Naive B cell (primary cell): ENCODE measurements at regions not wholly inside any gene's neighbourhood (a gene's known extent, or its start where the extent isn't known, plus 50 kb on each side); places are given as distances from the start of the nearest gene placed in this dataset.

Experiments
- ATAC-seq, 2 donors: fragments of 150-1000 bp; cut with Tn5 transposase; 2 replicates each; pipeline ENCODE4 v1.10.0; 2021; ENCODE audit warnings: low read depth in 2 of 2, mild to moderate bottlenecking in 2 of 2, moderate library complexity in 2 of 2
- DNase-seq: peaks from one replicate; pipeline ENCODE4 v3.0.0; 2022
- H3K27ac Mint-ChIP-seq, 6 donors: one replicate each; pipeline ENCODE4 v1.8.0; 2020 to 2022; ENCODE audit warnings: mild to moderate bottlenecking in 6 of 6, mixed read lengths in 6 of 6, moderate library complexity in 5 of 6, inconsistent platforms in 2 of 6
- H3K27me3 Mint-ChIP-seq, 3 donors: one replicate each; pipeline ENCODE4 v1.8.0; 2021 to 2022; ENCODE audit warnings: mixed read lengths in 3 of 3, mild to moderate bottlenecking in 1 of 3
- H3K36me3 Mint-ChIP-seq, 2 donors: one replicate each; pipeline ENCODE4 v1.8.0; 2020 to 2022; ENCODE audit warnings: mixed read lengths in 2 of 2, inconsistent platforms in 1 of 2, mild to moderate bottlenecking in 1 of 2
- H3K4me1 Mint-ChIP-seq, 3 donors: one replicate each; pipeline ENCODE4 v1.8.0; 2020 to 2022; ENCODE audit warnings: mixed read lengths in 3 of 3, inconsistent platforms in 1 of 3, mild to moderate bottlenecking in 1 of 3, moderate library complexity in 1 of 3
- H3K4me3 Mint-ChIP-seq, 8 donors: one replicate each; pipeline ENCODE4 v1.8.0; 2020 to 2022; ENCODE audit warnings: mild to moderate bottlenecking in 8 of 8, mixed read lengths in 8 of 8, moderate library complexity in 8 of 8, inconsistent platforms in 2 of 8
- H3K9me3 Mint-ChIP-seq, 7 donors: one replicate each; pipeline ENCODE4 v1.8.0; 2020 to 2022; ENCODE audit warnings: mixed read lengths in 7 of 7, mild to moderate bottlenecking in 5 of 7, inconsistent platforms in 2 of 7, moderate library complexity in 1 of 7

DNA sequence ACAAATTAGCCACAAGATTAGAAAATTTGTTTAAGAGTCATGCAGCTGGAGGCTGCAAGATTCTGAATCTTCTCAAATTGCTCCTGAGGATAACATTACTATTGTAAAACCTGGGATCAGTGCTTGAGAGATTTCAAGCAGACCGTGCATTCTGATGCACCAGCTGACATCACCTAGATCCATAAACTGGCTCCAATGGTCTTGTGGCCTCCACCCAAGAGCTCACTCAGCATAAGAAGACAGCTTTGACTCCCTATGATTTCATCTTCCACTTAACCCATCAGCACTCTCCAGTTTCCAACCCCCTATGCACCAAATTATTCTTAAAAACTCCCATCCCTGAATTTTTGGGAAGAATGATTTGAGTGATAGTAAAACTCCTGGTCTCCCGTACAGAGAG lies 1007.9 kb upstream of the TENM4 start:
- DNase-seq (no peak), ATAC-seq (no peak)
- no peaks in the 10 kb centered on the region for H3K4me1 Mint-ChIP-seq
- no peaks in the 10 kb centered on the region for H3K27me3 Mint-ChIP-seq
- no peak overlapping the region for H3K27ac Mint-ChIP-seq
- H3K36me3 Mint-ChIP-seq: no peaks in the 10 kb centered on the region
- H3K4me3 Mint-ChIP-seq: no peak overlapping the region
- peaks cover 0 to 13% (median 9%) of the 10 kb centered on the region in 7 donors for H3K9me3 Mint-ChIP-seq

DNA sequence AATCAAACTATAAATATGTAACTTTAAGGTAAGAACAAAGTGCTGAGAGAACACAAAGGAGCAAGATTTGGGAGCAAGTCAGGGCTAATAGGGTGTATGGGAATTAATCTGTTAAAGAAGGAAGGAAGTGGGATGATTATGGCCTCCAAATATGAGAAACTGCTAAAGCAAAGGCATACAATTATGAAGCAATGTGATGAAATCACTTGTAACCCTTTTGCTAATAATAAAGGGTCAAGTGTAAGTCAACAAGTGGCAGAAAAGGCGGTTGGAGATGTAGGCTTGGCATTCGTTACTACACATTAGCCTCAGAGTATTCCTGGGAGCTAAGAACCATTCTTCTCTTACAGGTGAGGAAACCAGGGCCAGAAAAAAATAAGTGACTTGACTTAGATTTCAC lies 1002.3 kb upstream of the TENM4 start:
- Mint-ChIP-seq H3K27me3 (no peaks in the 10 kb centered on the region), H3K36me3 (no peaks in the 10 kb centered on the region), H3K4me3 (no peak overlapping the region), H3K4me1 (no peaks in the 10 kb centered on the region), H3K9me3 (peaks cover 0 to 12% (median 6%) of the 10 kb centered on the region in 7 donors), H3K27ac (no peak overlapping the region)
- ATAC-seq (no peak), DNase-seq (no peak)

DNA sequence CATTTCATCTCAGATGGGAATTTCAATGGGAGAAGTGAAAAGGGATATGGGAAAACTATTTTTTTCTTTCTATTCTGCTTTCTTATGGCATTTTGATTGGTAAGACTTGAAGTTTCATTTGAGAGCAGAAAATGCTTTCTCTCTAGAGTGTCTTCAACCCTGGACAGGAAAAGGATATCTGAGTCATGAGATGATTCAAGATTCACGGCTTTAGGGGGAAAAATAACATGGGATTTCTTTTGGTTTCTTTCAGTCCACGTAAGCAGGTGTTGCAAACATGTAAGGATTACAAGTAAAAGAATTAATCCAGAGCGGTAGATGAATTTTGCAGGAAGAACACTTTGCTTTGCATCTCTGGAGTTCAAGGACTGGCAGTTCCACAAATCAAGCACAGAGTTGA lies 1001.0 kb upstream of the TENM4 start:
- no peaks in the 10 kb centered on the region for H3K4me1 Mint-ChIP-seq
- H3K27me3 Mint-ChIP-seq: no peaks in the 10 kb centered on the region
- H3K9me3 Mint-ChIP-seq: peaks cover 0 to 12% (median 6%) of the 10 kb centered on the region in 7 donors
- no peak for DNase-seq
- ATAC-seq: no peak
- no peak overlapping the region for H3K4me3 Mint-ChIP-seq
- H3K27ac Mint-ChIP-seq: no peak overlapping the region
- H3K36me3 Mint-ChIP-seq: no peaks in the 10 kb centered on the region

DNA sequence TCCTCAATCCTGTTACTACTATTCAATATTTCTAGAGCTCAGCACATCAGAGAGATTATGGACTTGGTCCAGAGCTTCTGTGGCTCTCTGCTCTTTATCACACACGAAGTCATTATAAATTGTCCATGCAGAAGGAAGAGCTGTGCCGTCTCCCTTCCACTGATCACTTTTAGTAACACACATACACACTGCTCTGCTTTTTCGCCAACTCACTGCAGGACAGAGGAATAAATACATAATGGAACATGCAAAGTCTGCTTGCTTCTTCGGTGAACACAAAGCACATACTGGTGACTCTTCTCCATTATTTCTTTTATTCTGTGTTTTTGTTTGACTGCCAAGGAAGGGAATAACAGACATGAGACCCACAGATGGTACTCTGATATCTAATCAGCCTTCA lies 1000.0 kb upstream of the TENM4 start:
- Mint-ChIP-seq H3K4me3 (no peak overlapping the region), H3K4me1 (no peaks in the 10 kb centered on the region), H3K27ac (no peak overlapping the region), H3K9me3 (peaks cover 0 to 5% (median 2%) of the 10 kb centered on the region in 7 donors), H3K36me3 (no peaks in the 10 kb centered on the region), H3K27me3 (no peaks in the 10 kb centered on the region)
- DNase-seq (no peak), ATAC-seq (no peak)

DNA sequence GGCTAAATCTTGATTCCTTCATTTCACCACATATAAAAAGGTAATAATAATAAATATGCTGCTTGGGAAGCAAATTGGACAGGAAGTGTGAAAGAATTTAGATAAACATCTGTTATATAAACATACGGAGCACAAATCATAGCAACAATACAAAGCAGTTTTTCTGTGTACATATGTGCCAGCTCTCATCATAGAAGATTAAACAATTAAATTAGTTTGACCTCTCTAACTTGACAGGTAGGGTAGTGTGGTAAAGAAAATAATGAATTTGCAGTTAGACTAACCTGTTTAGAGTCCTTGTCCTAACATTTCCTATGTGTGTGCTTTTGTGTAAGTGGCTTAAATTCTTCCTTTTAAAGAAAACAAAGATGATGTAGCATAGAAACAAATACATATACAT lies 995.7 kb upstream of the TENM4 start:
- H3K4me1 Mint-ChIP-seq: no peaks in the 10 kb centered on the region
- H3K9me3 Mint-ChIP-seq: peaks cover 0 to 10% (median 3%) of the 10 kb centered on the region in 7 donors
- DNase-seq: no peak
- H3K36me3 Mint-ChIP-seq: no peaks in the 10 kb centered on the region
- no peaks in the 10 kb centered on the region for H3K27me3 Mint-ChIP-seq
- no peak overlapping the region for H3K4me3 Mint-ChIP-seq
- no peak for ATAC-seq
- H3K27ac Mint-ChIP-seq: no peak overlapping the region

DNA sequence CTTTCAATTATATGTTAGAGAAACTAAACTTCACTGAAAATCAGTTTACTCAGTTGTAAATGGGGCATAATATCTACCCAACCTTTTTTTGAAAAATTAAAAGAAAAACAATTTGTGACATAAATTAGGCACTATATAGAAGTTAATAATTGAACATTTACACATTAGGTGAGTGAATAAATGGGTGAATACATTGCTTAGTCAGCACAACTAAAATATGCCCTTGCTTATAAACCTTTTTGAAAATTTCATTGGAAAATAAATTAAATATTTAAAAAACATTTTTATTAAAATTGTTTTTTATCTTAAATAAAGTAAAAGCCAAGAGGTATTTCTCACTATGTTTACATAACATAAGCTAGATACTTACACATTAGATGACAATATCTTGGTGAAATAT lies 994.5 kb upstream of the TENM4 start:
- Mint-ChIP-seq H3K36me3 (no peaks in the 10 kb centered on the region), H3K27ac (no peak overlapping the region), H3K9me3 (peaks cover 0 to 11% (median 5%) of the 10 kb centered on the region in 7 donors), H3K4me3 (no peak overlapping the region), H3K27me3 (no peaks in the 10 kb centered on the region), H3K4me1 (no peaks in the 10 kb centered on the region)
- ATAC-seq (no peak), DNase-seq (no peak)

DNA sequence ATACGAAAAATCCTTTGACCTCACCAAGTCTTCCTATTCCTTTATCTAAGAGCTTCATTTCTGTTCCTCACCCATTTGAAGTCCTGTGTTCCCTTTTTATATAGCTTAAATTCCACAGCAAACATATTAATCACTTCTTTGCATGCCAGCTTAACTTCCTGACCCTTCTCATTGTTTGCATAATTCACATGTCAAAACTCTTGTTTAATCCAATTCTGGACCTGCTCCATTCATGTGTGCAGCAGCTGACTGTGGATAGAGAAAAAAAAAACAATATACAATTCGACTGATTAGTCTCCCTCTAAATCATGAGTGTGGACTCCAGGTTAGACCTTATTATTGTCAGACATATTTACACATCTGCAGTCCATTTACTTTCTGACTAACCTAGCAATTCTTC lies 991.2 kb upstream of the TENM4 start:
- ATAC-seq (no peak), DNase-seq (no peak)
- no peak overlapping the region for H3K4me3 Mint-ChIP-seq
- no peaks in the 10 kb centered on the region for H3K4me1 Mint-ChIP-seq
- no peaks in the 10 kb centered on the region for H3K36me3 Mint-ChIP-seq
- H3K27me3 Mint-ChIP-seq: no peaks in the 10 kb centered on the region
- peaks cover 0 to 10% (median 5%) of the 10 kb centered on the region in 7 donors for H3K9me3 Mint-ChIP-seq
- no peak overlapping the region for H3K27ac Mint-ChIP-seq

DNA sequence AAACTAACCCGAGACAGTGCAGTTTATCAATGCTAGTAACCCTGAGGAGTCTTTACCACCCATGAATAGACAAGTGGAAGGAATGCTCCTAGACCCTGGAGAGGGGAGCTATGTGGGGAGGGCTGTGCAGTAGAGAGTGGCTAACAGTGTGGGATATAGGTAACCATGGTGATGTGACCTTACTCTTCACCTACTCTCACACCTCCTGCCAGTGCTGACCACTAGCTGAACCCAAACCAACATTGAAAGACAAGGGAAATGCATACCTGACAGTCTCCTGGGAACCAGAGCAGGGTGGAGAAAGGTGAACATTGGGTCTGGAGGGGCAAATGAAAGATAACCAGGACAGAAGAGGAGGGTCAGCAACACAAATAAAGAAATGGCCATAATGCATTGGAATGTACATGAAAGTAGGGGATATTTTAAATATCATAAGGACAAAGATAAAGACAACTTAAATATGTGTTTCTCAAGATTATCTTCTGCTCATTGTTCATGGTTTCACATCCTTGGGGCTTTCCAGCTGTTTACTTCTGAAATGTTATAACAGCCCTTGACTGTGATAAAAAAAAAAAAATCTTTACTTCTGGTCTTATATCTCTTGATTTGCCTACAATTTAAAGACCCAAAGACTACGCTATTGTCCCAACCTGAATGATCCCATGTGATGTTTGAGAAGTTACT lies 983.3 kb upstream of the TENM4 start:
- Mint-ChIP-seq H3K27ac (no peak overlapping the region), H3K9me3 (peaks cover 0 to 4% (median 0%) of the 10 kb centered on the region in 7 donors), H3K36me3 (no peaks in the 10 kb centered on the region), H3K4me3 (no peak overlapping the region), H3K4me1 (peaks cover 0 to 2% (median 0%) of the 10 kb centered on the region in 3 donors), H3K27me3 (no peaks in the 10 kb centered on the region)
- DNase-seq (no peak), ATAC-seq (no peak)

DNA sequence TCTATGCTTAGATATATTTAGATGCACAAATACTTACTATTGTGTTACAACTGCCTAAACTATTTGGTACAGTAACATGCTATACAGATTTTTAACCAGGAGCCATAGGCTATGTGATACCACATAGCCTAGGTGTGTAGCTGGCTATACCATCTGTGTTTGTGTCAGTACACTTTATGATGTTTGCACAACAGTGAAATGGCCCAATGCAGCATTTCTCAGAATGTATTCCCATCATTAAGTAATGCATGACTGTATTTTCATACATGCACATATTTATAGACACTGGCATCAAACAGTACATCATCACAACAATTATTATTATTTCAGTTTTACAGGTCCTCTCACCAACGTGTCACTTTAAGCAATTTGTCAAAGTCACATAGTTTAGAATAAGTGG lies 979.5 kb upstream of the TENM4 start:
- DNase-seq (no peak), ATAC-seq (no peak)
- Mint-ChIP-seq H3K27ac (no peak overlapping the region), H3K36me3 (no peaks in the 10 kb centered on the region), H3K4me1 (peaks cover 0 to 2% (median 0%) of the 10 kb centered on the region in 3 donors), H3K4me3 (no peak overlapping the region), H3K27me3 (no peaks in the 10 kb centered on the region), H3K9me3 (peaks cover 0 to 11% (median 0%) of the 10 kb centered on the region in 7 donors)

DNA sequence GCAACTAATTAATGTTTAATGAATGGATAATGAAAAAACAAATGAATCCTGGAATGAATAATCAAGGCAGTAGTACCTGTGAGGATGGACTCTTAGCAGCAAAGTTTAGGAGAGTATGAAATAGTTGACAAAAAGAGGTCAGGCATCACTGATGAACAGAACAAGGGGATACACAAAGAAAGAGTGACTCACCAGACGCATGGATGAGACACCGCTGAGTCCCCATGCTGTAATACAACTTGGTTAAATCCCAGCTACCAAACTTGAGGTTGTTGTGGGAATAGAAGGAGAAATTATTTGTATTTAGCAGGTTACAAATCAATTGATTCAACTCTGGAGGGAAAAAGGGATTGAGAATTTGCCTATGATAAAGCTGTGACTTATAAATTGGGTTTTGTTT lies 976.9 kb upstream of the TENM4 start:
- no peak for DNase-seq
- no peak overlapping the region for H3K4me3 Mint-ChIP-seq
- H3K27me3 Mint-ChIP-seq: no peaks in the 10 kb centered on the region
- peaks cover 0 to 12% (median 1%) of the 10 kb centered on the region in 7 donors for H3K9me3 Mint-ChIP-seq
- H3K4me1 Mint-ChIP-seq: no peaks in the 10 kb centered on the region
- H3K36me3 Mint-ChIP-seq: no peaks in the 10 kb centered on the region
- H3K27ac Mint-ChIP-seq: peak overlapping the region in 1 of 6 donors; percentile 12
- no peak for ATAC-seq

DNA sequence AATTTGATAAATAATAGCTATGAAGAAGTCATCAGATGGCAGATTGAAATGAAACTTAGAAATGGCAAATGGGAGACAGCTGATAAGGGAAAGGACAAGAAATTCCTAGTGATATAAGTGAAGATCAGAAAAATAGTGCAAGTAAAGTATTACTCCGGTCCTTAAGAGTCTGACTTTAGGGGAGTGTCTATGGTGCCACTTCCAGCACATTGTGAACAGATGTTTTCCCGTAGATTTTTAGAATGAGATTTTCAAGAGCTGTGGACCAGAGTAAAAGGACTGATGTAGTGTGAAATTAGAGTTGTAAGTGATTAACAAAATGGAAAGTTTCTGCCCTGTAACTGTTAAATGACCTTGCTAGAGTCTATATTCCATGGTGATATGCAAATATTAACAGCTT lies 974.8 kb upstream of the TENM4 start:
- Mint-ChIP-seq H3K4me1 (no peaks in the 10 kb centered on the region), H3K27me3 (no peaks in the 10 kb centered on the region), H3K9me3 (peaks cover 0 to 13% (median 9%) of the 10 kb centered on the region in 7 donors), H3K36me3 (no peaks in the 10 kb centered on the region), H3K4me3 (no peak overlapping the region), H3K27ac (no peak overlapping the region)
- ATAC-seq: no peak
- no peak for DNase-seq

DNA sequence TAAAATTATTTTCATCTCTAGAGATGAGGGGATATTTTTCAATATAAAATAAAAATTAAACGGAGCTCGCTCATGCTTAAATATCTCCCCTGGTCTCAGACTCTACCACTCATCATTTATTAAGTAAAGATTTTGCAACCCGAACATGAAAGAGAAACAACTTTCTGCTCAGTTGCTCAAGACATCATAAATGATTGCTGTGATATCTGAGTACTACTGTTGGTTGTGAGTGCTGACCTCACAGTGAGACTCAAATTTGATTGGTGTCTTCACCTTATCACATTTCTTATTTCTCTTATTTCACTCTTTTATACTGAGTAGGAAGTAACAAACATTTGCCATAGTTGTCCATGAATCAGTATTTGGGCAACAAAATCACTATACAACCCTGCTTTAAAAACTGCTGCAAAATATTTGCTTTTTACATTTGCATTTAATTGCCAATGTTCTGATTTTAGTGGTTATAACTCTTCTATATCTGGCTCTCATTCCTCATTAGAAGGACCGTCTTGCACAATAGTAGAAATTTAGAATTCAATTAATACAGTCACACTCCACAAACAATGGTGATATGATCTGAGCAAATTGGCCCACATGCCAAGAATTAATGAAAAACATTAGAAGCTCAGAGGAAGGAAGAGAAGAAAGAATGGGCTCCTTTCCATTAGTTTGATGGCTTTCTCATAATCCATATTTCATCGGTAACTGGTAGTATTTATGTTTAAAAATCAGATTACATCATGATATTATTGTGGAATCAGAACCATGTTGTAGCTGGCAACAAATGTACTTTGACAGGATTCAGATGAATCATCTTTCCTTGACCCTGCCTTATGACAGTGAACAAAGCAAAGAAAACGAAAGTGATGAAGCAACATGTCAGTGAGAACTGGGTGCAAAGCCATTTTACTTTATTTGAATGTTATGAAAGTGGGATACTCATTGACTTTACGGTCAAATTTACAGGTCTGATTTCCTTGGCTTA lies 973.6 kb upstream of the TENM4 start:
- Mint-ChIP-seq H3K4me1 (no peaks in the 10 kb centered on the region), H3K36me3 (no peaks in the 10 kb centered on the region), H3K27me3 (no peaks in the 10 kb centered on the region), H3K9me3 (peaks cover 0 to 17% (median 9%) of the 10 kb centered on the region in 7 donors), H3K4me3 (no peak overlapping the region), H3K27ac (no peak overlapping the region)
- DNase-seq: no peak
- ATAC-seq: no peak

DNA sequence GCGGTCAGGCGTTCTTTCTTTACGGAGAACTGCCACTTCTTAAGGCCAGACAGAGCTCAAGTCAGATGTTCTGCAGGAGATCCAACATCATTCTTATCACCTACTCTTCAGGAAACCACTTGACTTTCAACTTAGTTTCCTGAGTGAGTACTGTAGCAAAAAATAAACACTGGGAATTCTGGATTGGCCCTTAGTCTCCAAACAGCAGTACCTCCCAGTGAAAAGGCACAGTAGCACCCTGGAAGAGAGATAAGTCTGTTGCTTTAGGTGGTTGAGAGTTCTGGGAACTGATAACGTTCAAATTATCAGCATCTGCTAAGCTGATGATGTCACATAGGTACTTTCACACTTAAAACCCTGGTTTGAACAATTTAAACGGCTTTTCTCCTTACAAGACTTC lies 971.8 kb upstream of the TENM4 start:
- no peaks in the 10 kb centered on the region for H3K27me3 Mint-ChIP-seq
- no peaks in the 10 kb centered on the region for H3K36me3 Mint-ChIP-seq
- H3K4me1 Mint-ChIP-seq: no peaks in the 10 kb centered on the region
- no peak for DNase-seq
- H3K9me3 Mint-ChIP-seq: peaks cover 0 to 17% (median 11%) of the 10 kb centered on the region in 7 donors
- H3K27ac Mint-ChIP-seq: no peak overlapping the region
- ATAC-seq: no peak
- H3K4me3 Mint-ChIP-seq: no peak overlapping the region

DNA sequence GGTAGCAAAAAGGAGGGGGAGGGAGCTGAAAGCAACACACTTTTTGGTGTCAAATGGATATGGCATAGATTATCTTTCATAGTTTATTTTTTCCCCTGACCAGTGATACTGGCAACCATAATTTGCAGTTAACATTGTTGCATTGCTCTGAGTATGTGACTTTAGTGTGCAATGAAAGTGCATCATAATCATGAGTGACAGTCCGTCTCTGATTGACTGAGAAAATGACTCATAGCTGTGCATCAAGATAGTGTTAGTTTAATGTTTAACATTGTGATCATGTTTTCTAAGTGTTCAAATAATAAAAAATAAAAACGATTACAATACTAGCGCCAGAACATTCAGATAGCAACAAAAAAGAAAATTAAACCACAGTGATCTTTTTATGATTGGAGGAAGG lies 952.4 kb upstream of the TENM4 start:
- Mint-ChIP-seq H3K4me3 (no peak overlapping the region), H3K27me3 (no peaks in the 10 kb centered on the region), H3K36me3 (no peaks in the 10 kb centered on the region), H3K9me3 (peaks cover 0 to 7% (median 3%) of the 10 kb centered on the region in 7 donors), H3K4me1 (no peaks in the 10 kb centered on the region), H3K27ac (no peak overlapping the region)
- ATAC-seq: no peak
- no peak for DNase-seq
